Brain microvascular endothelial cell (primary cell): ENCODE measurements at regions not wholly inside any gene's neighbourhood (a gene's known extent, or its start where the extent isn't known, plus 50 kb on each side); places are given as distances from the start of the nearest gene placed in this dataset.

Experiments
- DNase-seq: peaks from one replicate; pipeline ENCODE4 v3.0.0-alpha.2; 2020
- H3K27ac ChIP-seq: fragments of 250-450 bp; sonication (Bioruptor Pico); 2 replicates; pipeline ENCODE4 v1.5.1; 2020; ENCODE audit warnings: mild to moderate bottlenecking, moderate library complexity
- H3K27me3 ChIP-seq: fragments of 250-450 bp; sonication (Bioruptor Pico); replicated peaks from 2 replicates; pipeline ENCODE4 v1.5.1; 2020; ENCODE audit warnings: mild to moderate bottlenecking
- H3K36me3 ChIP-seq: fragments of 250-450 bp; sonication (Bioruptor Pico); replicated peaks from 2 replicates; pipeline ENCODE4 v1.5.1; 2020; ENCODE audit warnings: mild to moderate bottlenecking
- H3K4me3 ChIP-seq: 2 replicates; pipeline ENCODE4 v1.5.1; 2011; ENCODE audit warnings: low read depth, mild to moderate bottlenecking, control low read depth, low read length, moderate library complexity
- in situ Hi-C: cut with HindIII; loops from 2 replicates; pipeline ENCODE4 v1.10.0; 2017; ENCODE audit warnings: low sequenced_read_pairs, low pct_ligation_motif_present
- TF ChIP-seq, protein P1 (sequence below): IDR thresholded peaks from 2 replicates; pipeline ENCODE4 v1.5.1; 2011; ENCODE audit warnings: low read depth, mild to moderate bottlenecking, moderate library complexity, low read length, control low read depth, inconsistent platforms; ENCODE audit errors: missing control alignments

DNA sequence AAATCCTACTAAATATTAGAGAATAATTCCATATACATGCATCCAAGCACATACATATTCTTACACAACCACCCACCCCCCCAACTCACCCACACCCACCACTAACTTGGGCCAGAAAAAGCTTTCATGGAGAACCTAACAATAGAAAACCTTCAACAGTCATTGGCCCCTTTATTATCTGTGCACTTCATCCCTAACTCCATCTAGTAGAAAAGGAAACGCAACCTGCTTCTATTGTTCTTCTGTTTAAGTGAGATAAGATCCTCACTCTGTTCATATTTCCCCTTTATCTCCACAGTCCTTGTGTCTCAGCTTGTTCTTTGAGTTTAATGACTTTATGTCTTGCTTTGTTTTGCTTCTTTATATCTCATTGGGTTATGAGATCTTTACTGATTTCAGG is 1740.2 kb upstream of the CELF4 start:
- no peak overlapping the region for H3K27ac ChIP-seq
- no peaks in the 10 kb centered on the region for H3K36me3 ChIP-seq
- in situ Hi-C loops = no loop called here
- TF ChIP-seq, protein P1, sequence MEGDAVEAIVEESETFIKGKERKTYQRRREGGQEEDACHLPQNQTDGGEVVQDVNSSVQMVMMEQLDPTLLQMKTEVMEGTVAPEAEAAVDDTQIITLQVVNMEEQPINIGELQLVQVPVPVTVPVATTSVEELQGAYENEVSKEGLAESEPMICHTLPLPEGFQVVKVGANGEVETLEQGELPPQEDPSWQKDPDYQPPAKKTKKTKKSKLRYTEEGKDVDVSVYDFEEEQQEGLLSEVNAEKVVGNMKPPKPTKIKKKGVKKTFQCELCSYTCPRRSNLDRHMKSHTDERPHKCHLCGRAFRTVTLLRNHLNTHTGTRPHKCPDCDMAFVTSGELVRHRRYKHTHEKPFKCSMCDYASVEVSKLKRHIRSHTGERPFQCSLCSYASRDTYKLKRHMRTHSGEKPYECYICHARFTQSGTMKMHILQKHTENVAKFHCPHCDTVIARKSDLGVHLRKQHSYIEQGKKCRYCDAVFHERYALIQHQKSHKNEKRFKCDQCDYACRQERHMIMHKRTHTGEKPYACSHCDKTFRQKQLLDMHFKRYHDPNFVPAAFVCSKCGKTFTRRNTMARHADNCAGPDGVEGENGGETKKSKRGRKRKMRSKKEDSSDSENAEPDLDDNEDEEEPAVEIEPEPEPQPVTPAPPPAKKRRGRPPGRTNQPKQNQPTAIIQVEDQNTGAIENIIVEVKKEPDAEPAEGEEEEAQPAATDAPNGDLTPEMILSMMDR = no peak
- no peaks in the 10 kb centered on the region for H3K27me3 ChIP-seq
- no peak overlapping the region for H3K4me3 ChIP-seq
- no peak for DNase-seq

DNA sequence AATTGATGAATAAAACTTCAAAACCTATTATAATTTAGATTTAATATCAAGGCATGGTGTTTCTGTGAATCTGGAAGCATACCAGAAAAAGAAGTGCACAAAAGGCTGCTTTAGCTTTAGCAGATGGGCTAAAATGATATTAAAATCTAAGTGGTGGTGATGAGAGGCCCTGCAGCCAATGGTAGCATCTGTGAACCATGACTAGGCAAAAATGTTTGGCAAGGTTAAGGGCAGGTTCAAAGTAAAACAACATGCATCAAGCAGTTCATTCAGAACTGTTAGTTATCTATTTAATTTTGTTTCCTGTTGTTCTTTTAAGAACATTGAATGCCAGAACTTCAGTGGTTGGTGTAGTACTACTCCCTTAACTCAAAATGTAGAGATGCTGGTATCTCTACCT is 1736.9 kb upstream of the CELF4 start:
- H3K4me3 ChIP-seq = no peak overlapping the region
- DNase-seq = no peak
- in situ Hi-C loops = no loop called here
- no peaks in the 10 kb centered on the region for H3K27me3 ChIP-seq
- H3K36me3 ChIP-seq = no peaks in the 10 kb centered on the region
- H3K27ac ChIP-seq = no peak overlapping the region
- TF ChIP-seq, protein P1 = no peak

DNA sequence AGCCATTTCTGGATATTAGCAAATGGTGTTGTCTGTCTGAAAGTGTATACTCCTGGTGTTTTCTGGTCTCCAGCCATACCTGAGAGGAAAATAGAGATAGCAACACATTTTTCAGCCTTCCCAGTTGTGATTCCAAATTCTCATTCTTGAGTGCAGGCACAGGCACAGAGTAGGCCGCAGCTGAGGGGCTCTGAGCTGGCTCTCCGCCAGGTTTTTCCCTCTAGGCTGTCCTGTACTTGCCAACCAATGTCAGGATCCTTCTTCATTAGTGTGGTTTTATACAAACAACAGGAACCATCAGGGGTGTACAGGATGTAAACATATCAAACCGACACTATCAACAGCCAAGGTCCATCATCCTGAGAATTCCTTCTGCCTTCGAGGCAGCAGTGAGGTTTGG is 1733.6 kb upstream of the CELF4 start:
- Histone ChIP-seq H3K4me3 (no peak overlapping the region), H3K36me3 (no peaks in the 10 kb centered on the region), H3K27me3 (no peaks in the 10 kb centered on the region), H3K27ac (no peak overlapping the region)
- no peak for DNase-seq
- TF ChIP-seq, protein P1 = no peak
- in situ Hi-C loops = no loop called here

DNA sequence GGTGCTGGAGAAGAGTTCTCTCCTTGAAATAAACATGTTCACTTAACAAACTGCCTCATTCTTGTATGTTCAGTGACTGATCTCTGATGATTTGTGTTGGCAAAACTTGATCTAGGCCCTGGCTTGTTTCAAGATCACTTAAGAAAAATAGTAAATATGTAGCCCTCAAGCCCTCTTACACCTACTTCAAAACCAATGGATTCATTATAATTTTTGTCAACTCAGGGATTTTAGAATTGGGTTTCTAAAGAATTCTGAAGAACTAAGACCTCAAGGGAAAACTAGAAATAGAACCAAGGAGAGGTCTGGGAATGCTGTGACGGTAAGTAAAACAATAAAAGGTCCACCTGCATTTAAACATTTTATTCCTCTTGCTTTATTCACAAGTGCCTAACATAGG is 1731.6 kb upstream of the CELF4 start:
- TF ChIP-seq, protein P1 = no peak
- H3K27ac ChIP-seq = no peak overlapping the region
- in situ Hi-C loops = no loop called here

DNA sequence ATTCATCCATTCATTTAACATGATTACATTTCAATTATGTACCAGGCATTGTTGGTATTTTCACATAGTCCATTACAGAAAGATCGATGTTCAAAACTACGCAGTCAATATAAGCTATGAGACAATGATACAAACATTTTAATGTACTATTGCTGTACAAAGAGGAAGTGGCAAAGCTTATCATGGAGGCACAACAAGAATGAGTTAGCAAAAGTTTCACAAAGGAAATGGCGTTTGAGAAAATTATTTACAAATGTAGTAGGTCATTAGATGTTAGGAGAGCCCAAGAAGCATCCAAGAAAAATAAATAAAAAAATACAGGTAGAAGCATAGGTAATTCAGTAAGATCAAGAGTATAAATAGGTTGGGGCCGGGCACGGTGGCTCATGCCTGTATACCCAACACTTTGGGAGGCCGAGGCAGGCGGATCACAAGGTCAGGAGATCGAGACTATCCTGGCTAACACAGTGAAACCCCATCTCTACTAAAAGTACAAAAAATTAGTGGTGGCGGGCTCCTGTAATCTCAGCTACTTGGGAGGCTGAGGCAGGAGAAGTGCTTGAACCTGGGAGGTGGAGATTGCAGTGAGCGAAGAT is 1730.8 kb upstream of the CELF4 start:
- TF ChIP-seq, protein P1 = no peak
- Histone ChIP-seq H3K4me3 (no peak overlapping the region), H3K36me3 (no peaks in the 10 kb centered on the region), H3K27ac (no peak overlapping the region), H3K27me3 (no peaks in the 10 kb centered on the region)
- in situ Hi-C loops = no loop called here
- no peak for DNase-seq

More for the DNA sequence above, 1731.6 kb upstream of the CELF4 start:
- H3K4me3 ChIP-seq = no peak overlapping the region
- H3K27me3 ChIP-seq = no peaks in the 10 kb centered on the region
- DNase-seq = no peak
- no peaks in the 10 kb centered on the region for H3K36me3 ChIP-seq

DNA sequence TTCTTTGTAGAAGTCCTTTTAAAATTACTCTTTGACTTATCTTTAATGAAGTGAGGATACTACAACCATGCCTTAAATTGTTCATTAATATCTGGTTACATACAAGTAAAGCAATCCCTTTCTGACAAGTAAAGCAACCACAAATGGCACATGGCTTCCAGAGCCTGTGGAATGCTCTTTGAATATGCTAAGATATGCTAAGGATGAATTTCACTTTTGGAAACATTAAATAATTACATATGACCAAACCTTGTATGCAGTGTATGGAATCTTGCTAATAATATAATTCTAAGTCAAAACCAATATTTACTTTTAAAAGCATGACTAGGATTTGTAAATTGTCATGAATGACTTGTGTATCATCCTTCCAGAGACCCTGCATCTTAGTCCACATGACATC is 1711.2 kb upstream of the CELF4 start:
- TF ChIP-seq, protein P1 = no peak

More for the DNA sequence above, 1711.2 kb upstream of the CELF4 start:
- Histone ChIP-seq H3K4me3 (no peak overlapping the region), H3K27me3 (no peaks in the 10 kb centered on the region), H3K36me3 (no peaks in the 10 kb centered on the region), H3K27ac (no peak overlapping the region)
- in situ Hi-C loops = no loop called here
- DNase-seq = no peak
